ENCODE measurements at regions not wholly inside any gene's neighbourhood (a gene's known extent, or its start where the extent isn't known, plus 50 kb on each side); places are given as distances from the start of the nearest gene placed in this dataset.

GRCh38 chr2:120589771-120590608 is 145.7 kb upstream of the GLI2 start:
- TF ChIP-seq FOXP2 (optimal IDR thresholded peaks at IDR 0.05; ENCODE audit: borderline replicate concordance, extremely low read depth, extremely low read length, insufficient read depth), result no peak
- TF ChIP-seq SIN3A (IDR thresholded peaks at IDR 0.05; ENCODE audit: borderline replicate concordance, insufficient read depth, low read length), result no peak
- no peak for TF ChIP-seq POLR2AphosphoS5 (IDR thresholded peaks at IDR 0.05; ENCODE audit: low read depth, low read length)
- no peak for TF ChIP-seq REST (IDR thresholded peaks at IDR 0.05; ENCODE audit: insufficient read depth in 1 of 2, low read depth in 2 of 2, low read length in 2 of 2)
- TF ChIP-seq TAF1 (IDR thresholded peaks at IDR 0.05; ENCODE audit: borderline replicate concordance, insufficient read depth, low read length), result no peak

GRCh38 chr2:120590841-120591240 is 144.8 kb upstream of the GLI2 start:
- TF ChIP-seq SIN3A (IDR thresholded peaks at IDR 0.05; ENCODE audit: borderline replicate concordance, insufficient read depth, low read length), result no peak
- TF ChIP-seq POLR2AphosphoS5 (IDR thresholded peaks at IDR 0.05; ENCODE audit: low read depth, low read length), result no peak
- TF ChIP-seq FOXP2 (optimal IDR thresholded peaks at IDR 0.05; ENCODE audit: borderline replicate concordance, extremely low read depth, extremely low read length, insufficient read depth), result no peak
- TF ChIP-seq TAF1 (IDR thresholded peaks at IDR 0.05; ENCODE audit: borderline replicate concordance, insufficient read depth, low read length), result no peak
- TF ChIP-seq REST (IDR thresholded peaks at IDR 0.05; ENCODE audit: insufficient read depth in 1 of 2, low read depth in 2 of 2, low read length in 2 of 2), result no peak

GRCh38 chr2:120591572-120591971 is 144.1 kb upstream of the GLI2 start:
- TF ChIP-seq FOXP2 (optimal IDR thresholded peaks at IDR 0.05; ENCODE audit: borderline replicate concordance, extremely low read depth, extremely low read length, insufficient read depth) (no peak), POLR2AphosphoS5 (IDR thresholded peaks at IDR 0.05; ENCODE audit: low read depth, low read length) (no peak), REST (IDR thresholded peaks at IDR 0.05; ENCODE audit: insufficient read depth in 1 of 2, low read depth in 2 of 2, low read length in 2 of 2) (no peak), SIN3A (IDR thresholded peaks at IDR 0.05; ENCODE audit: borderline replicate concordance, insufficient read depth, low read length) (no peak)

GRCh38 chr2:120592084-120592483 is 143.6 kb upstream of the GLI2 start:
- no peak for TF ChIP-seq FOXP2 (optimal IDR thresholded peaks at IDR 0.05; ENCODE audit: borderline replicate concordance, extremely low read depth, extremely low read length, insufficient read depth)
- TF ChIP-seq TAF1 (IDR thresholded peaks at IDR 0.05; ENCODE audit: borderline replicate concordance, insufficient read depth, low read length), result no peak
- no peak for TF ChIP-seq POLR2AphosphoS5 (IDR thresholded peaks at IDR 0.05; ENCODE audit: low read depth, low read length)
- TF ChIP-seq REST (IDR thresholded peaks at IDR 0.05; ENCODE audit: insufficient read depth in 1 of 2, low read depth in 2 of 2, low read length in 2 of 2), result no peak
- TF ChIP-seq SIN3A (IDR thresholded peaks at IDR 0.05; ENCODE audit: borderline replicate concordance, insufficient read depth, low read length), result no peak

Data from PFSK-1 (cell line).